Astrocyte (in vitro differentiated cells and primary cell): ENCODE measurements at regions not wholly inside any gene's neighbourhood (a gene's known extent, or its start where the extent isn't known, plus 50 kb on each side); places are given as distances from the start of the nearest gene placed in this dataset.

ENCODE experiments used
- EZH2 ChIP-seq: IDR thresholded peaks from 2 replicates; pipeline ENCODE4 v1.6.1; 2012; ENCODE audit warnings: mild to moderate bottlenecking, low read length, inconsistent platforms; ENCODE audit not compliant: insufficient read depth
- TF ChIP-seq, protein P1 (sequence below): IDR thresholded peaks from 2 replicates; pipeline ENCODE4 v1.5.1; 2011; ENCODE audit warnings: low read depth, mild to moderate bottlenecking, inconsistent platforms, low read length, moderate library complexity; ENCODE audit not compliant: insufficient read depth

DNA sequence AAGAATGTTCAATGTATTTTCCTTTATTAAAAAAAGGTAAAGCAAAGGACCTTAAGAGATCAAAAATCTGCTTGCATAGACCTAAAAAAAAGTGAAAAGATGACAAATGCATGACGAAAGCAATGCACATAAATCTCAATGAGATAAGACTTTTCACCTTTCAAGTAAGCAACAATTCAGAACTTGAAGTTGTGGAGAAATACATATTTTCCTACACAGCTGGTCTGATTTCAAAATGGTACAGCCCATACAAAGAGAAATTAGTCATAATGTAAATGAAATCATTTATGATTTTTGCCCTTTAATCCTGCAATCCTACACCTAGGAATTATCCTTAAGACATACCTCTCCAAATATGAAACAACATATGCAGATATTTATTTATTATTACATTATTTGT, 568.0 kb downstream of the ANXA1 start:
- TF ChIP-seq, protein P1, sequence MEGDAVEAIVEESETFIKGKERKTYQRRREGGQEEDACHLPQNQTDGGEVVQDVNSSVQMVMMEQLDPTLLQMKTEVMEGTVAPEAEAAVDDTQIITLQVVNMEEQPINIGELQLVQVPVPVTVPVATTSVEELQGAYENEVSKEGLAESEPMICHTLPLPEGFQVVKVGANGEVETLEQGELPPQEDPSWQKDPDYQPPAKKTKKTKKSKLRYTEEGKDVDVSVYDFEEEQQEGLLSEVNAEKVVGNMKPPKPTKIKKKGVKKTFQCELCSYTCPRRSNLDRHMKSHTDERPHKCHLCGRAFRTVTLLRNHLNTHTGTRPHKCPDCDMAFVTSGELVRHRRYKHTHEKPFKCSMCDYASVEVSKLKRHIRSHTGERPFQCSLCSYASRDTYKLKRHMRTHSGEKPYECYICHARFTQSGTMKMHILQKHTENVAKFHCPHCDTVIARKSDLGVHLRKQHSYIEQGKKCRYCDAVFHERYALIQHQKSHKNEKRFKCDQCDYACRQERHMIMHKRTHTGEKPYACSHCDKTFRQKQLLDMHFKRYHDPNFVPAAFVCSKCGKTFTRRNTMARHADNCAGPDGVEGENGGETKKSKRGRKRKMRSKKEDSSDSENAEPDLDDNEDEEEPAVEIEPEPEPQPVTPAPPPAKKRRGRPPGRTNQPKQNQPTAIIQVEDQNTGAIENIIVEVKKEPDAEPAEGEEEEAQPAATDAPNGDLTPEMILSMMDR, result no peak
- no peak for TF ChIP-seq EZH2
